ENCODE measurements at regions not wholly inside any gene's neighbourhood (a gene's known extent, or its start where the extent isn't known, plus 50 kb on each side); places are given as distances from the start of the nearest gene placed in this dataset.

- DNase-seq (ENCODE audit: low read depth), result no peak
- no peak overlapping the region for H3K4me3 ChIP-seq (ENCODE audit: low read depth, low read length)
- TF ChIP-seq CTCF (conservative IDR thresholded peaks at IDR 0.05; ENCODE audit: low read depth, low read length), result no peak
These were observed 174.8 kb upstream of the NAMPT start for GRCh38 chr7:106459397-106460072.

DNA sequence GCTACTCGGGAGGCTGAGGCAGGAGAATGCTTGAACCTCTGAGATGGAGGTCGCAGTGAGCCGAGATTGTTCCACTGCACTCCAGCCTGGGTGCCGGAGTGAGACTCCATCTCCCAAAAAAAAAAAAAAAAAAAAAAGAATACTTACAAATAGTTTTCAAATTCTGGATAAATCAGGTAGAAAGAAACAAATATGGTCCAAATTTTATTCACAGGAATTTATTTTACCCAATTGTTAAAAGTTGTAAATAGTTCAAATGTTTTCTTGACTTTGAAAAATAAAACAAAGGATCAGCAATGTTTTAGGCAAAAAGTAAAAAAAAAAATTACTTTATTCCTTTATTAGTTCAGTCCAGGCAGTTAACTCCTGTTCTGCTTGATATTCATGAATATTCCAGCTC, 172.9 kb upstream of the NAMPT start:
- no peak overlapping the region for H3K4me3 ChIP-seq (ENCODE audit: low read depth, low read length)
- DNase-seq (ENCODE audit: low read depth), result no peak
- no peak for TF ChIP-seq CTCF (conservative IDR thresholded peaks at IDR 0.05; ENCODE audit: low read depth, low read length)

- no peak for DNase-seq (ENCODE audit: low read depth)
- no peak overlapping the region for H3K4me3 ChIP-seq (ENCODE audit: low read depth, low read length)
- no peak for TF ChIP-seq CTCF (conservative IDR thresholded peaks at IDR 0.05; ENCODE audit: low read depth, low read length)
These were observed 171.5 kb upstream of the NAMPT start for GRCh38 chr7:106456329-106456728.

- DNase-seq (ENCODE audit: low read depth), result no peak
- H3K4me3 ChIP-seq (ENCODE audit: low read depth, low read length), result no peak overlapping the region
These were observed 167.5 kb upstream of the NAMPT start for GRCh38 chr7:106452031-106452851.

DNA sequence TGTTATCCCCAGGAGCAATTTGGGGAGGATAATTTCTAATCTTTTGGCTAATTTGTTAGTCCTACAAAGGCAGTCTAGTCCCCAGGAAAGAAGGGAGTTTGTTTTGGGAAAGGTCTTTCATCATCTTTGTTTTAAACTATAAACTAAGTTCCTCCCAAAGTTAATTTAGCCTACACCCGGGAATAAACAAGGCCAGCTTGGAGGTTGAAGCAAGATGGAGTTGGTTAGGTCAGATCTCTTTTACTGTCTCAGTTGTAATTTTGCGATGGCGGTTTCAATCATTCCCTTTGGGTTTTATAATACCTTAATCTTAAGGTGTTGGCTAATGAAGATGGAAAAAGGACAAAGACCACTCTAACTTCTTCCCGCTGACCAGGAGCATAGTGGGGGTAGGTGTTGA, 166.4 kb upstream of the NAMPT start:
- no peak for TF ChIP-seq CTCF (conservative IDR thresholded peaks at IDR 0.05; ENCODE audit: low read depth, low read length)
- DNase-seq (ENCODE audit: low read depth), result no peak
- H3K4me3 ChIP-seq (ENCODE audit: low read depth, low read length), result no peak overlapping the region

More at GRCh38 chr7:106452031-106452851, 167.5 kb upstream of the NAMPT start:
- TF ChIP-seq CTCF (conservative IDR thresholded peaks at IDR 0.05; ENCODE audit: low read depth, low read length), result no peak

- no peak for DNase-seq (ENCODE audit: low read depth)
- no peak for TF ChIP-seq CTCF (conservative IDR thresholded peaks at IDR 0.05; ENCODE audit: low read depth, low read length)
- no peak overlapping the region for H3K4me3 ChIP-seq (ENCODE audit: low read depth, low read length)
These were observed 165.9 kb upstream of the NAMPT start for GRCh38 chr7:106450716-106451115.
